OCI-LY7 (cell line): ENCODE measurements at regions not wholly inside any gene's neighbourhood (a gene's known extent, or its start where the extent isn't known, plus 50 kb on each side); places are given as distances from the start of the nearest gene placed in this dataset.

Source experiments
- EZH2phosphoT487 ChIP-seq: fragments of 200-600 bp; sonication (generic); IDR thresholded peaks from 2 replicates; pipeline ENCODE4 v1.6.1; 2018; ENCODE audit warnings: low read depth, borderline replicate concordance, mild to moderate bottlenecking, mixed run types, antibody characterized with exemption, low read length, moderate library complexity, mixed read lengths
- TF ChIP-seq, protein P1 (sequence below): fragments of 200-600 bp; sonication (generic); conservative IDR thresholded peaks from 2 replicates; pipeline ENCODE4 v1.5.1; 2014; ENCODE audit warnings: mild to moderate bottlenecking, antibody characterized with exemption, low read length, moderate library complexity, mixed read lengths

DNA sequence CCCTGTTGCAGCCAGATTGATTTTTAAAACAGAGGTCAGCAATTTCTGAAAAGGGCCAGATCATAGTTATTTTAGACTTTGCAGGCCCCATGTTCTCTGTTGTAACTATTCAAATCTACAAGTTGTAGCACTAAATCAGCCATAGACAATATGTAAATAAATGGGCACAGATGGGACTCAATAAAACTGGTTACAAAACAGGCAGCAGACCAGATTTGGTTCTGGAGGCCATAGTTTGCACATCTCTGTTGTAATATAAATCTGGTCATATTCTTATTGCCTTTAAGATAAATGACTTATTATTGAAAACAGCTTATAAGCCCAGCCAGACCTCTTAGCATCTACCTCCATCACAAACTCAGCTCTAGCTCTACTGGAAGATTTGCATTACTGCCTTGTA is 114.0 kb upstream of the ARG1 start:
- TF ChIP-seq, protein P1, sequence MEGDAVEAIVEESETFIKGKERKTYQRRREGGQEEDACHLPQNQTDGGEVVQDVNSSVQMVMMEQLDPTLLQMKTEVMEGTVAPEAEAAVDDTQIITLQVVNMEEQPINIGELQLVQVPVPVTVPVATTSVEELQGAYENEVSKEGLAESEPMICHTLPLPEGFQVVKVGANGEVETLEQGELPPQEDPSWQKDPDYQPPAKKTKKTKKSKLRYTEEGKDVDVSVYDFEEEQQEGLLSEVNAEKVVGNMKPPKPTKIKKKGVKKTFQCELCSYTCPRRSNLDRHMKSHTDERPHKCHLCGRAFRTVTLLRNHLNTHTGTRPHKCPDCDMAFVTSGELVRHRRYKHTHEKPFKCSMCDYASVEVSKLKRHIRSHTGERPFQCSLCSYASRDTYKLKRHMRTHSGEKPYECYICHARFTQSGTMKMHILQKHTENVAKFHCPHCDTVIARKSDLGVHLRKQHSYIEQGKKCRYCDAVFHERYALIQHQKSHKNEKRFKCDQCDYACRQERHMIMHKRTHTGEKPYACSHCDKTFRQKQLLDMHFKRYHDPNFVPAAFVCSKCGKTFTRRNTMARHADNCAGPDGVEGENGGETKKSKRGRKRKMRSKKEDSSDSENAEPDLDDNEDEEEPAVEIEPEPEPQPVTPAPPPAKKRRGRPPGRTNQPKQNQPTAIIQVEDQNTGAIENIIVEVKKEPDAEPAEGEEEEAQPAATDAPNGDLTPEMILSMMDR = no peak
- no peak for TF ChIP-seq EZH2phosphoT487
